ENCODE measurements at regions not wholly inside any gene's neighbourhood (a gene's known extent, or its start where the extent isn't known, plus 50 kb on each side); places are given as distances from the start of the nearest gene placed in this dataset.

DNA sequence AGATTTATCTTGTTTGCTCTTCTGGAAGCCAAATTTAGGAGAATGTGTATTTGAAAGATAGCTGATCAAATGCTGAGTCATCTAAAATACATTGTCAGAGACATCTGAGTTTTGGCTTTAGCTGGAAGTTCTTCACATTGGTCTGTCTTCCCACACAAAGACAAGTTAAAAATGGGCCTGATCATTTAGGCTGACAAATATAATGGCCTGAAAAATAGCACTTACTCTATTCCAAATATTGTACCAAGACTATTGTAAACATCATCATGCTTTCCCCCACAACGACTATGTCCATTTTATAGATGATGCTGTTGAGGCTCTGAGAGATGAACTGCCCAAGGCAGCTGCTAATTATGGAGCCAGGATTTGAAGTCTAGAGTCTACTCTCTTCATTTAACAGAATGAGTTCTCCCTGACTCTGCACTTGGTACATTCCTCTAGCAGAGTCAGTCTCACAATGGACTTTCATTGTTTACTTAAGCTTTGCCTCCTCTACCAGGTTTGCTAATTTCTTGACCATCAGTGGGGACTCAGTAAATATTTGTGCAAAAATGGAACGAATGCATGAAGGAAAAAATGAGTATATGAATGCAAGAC, 619.4 kb upstream of the KLF4 start:
- Histone ChIP-seq H3K36me3 (ENCODE audit: control insufficient read depth in 4 of 4, insufficient read depth in 3 of 4, low read depth in 1 of 4, low read length in 3 of 4) (no peaks in the 10 kb centered on the region), H3K27ac (ENCODE audit: low read depth in 1 of 2, low read length in 2 of 2) (no peak overlapping the region), H3K4me3 (ENCODE audit: low read depth in 1 of 3, low read length in 3 of 3) (no peak overlapping the region), H3K9me3 (ENCODE audit: control insufficient read depth in 4 of 4, low read length in 3 of 4) (no peaks in the 10 kb centered on the region), H3K9ac (ENCODE audit: low read depth in 1 of 2, low read length in 2 of 2) (no peak overlapping the region), H3K4me1 (ENCODE audit: control insufficient read depth in 4 of 4, insufficient read depth in 4 of 4, low read length in 3 of 4) (peaks cover 0 to 5% (median 0%) of the 10 kb centered on the region in 4 donors), H3K27me3 (ENCODE audit: control insufficient read depth in 4 of 4, insufficient read depth in 4 of 4, low read length in 3 of 4) (no peaks in the 10 kb centered on the region)
- 47% methylated on average over 2 of the region's 2 CpGs for WGBS
- no peak for DNase-seq (ENCODE audit: low spot score)
- TF ChIP-seq RAD21 (IDR thresholded peaks at IDR 0.05) (no peak), NR2F2 (IDR thresholded peaks at IDR 0.05) (no peak), RXRA (IDR thresholded peaks at IDR 0.05) (no peak), JUND (IDR thresholded peaks at IDR 0.05) (no peak), EGR1 (IDR thresholded peaks at IDR 0.05; ENCODE audit: low read depth in 2 of 2) (no peak), SP1 (IDR thresholded peaks at IDR 0.05) (no peak), ZBTB33 (IDR thresholded peaks at IDR 0.05) (no peak), CTCF (IDR thresholded peaks at IDR 0.05; ENCODE audit: low read depth, low read length, missing input control) (no peak), GABPA (IDR thresholded peaks at IDR 0.05 in 1 of 2, conservative IDR thresholded peaks at IDR 0.05 in 1 of 2) (no peak), HNF4A (conservative IDR thresholded peaks at IDR 0.05) (peak; percentile 45 to 72), FOXA2 (IDR thresholded peaks at IDR 0.05) (peak; percentile 87), MAX (IDR thresholded peaks at IDR 0.05) (no peak), HNF4G (IDR thresholded peaks at IDR 0.05) (no peak), FOXA1 (IDR thresholded peaks at IDR 0.05) (peak; percentile 61), TAF1 (conservative IDR thresholded peaks at IDR 0.05) (no peak), YY1 (IDR thresholded peaks at IDR 0.05) (no peak)
- TF ChIP-seq, protein P1, sequence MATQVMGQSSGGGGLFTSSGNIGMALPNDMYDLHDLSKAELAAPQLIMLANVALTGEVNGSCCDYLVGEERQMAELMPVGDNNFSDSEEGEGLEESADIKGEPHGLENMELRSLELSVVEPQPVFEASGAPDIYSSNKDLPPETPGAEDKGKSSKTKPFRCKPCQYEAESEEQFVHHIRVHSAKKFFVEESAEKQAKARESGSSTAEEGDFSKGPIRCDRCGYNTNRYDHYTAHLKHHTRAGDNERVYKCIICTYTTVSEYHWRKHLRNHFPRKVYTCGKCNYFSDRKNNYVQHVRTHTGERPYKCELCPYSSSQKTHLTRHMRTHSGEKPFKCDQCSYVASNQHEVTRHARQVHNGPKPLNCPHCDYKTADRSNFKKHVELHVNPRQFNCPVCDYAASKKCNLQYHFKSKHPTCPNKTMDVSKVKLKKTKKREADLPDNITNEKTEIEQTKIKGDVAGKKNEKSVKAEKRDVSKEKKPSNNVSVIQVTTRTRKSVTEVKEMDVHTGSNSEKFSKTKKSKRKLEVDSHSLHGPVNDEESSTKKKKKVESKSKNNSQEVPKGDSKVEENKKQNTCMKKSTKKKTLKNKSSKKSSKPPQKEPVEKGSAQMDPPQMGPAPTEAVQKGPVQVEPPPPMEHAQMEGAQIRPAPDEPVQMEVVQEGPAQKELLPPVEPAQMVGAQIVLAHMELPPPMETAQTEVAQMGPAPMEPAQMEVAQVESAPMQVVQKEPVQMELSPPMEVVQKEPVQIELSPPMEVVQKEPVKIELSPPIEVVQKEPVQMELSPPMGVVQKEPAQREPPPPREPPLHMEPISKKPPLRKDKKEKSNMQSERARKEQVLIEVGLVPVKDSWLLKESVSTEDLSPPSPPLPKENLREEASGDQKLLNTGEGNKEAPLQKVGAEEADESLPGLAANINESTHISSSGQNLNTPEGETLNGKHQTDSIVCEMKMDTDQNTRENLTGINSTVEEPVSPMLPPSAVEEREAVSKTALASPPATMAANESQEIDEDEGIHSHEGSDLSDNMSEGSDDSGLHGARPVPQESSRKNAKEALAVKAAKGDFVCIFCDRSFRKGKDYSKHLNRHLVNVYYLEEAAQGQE (IDR thresholded peaks at IDR 0.05), result no peak
- TF ChIP-seq, protein P2, sequence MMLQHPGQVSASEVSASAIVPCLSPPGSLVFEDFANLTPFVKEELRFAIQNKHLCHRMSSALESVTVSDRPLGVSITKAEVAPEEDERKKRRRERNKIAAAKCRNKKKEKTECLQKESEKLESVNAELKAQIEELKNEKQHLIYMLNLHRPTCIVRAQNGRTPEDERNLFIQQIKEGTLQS (IDR thresholded peaks at IDR 0.05), result no peak
